A673 (cell line): ENCODE measurements at regions not wholly inside any gene's neighbourhood (a gene's known extent, or its start where the extent isn't known, plus 50 kb on each side); places are given as distances from the start of the nearest gene placed in this dataset.

Experiments
- EZH2 ChIP-seq: fragments of 200-600 bp; sonication (generic); IDR thresholded peaks from 2 replicates; pipeline ENCODE4 v1.6.1; 2017; ENCODE audit warnings: borderline replicate concordance, low read depth, mild to moderate bottlenecking, mixed read lengths, antibody characterized with exemption, low read length; ENCODE audit not compliant: poor library complexity, severe bottlenecking
- TF ChIP-seq, protein P1 (sequence below): fragments of 300-800, 200-600 bp; sonication (generic); conservative IDR thresholded peaks from 2 replicates; pipeline ENCODE4 v1.5.1; 2017; ENCODE audit warnings: low read depth, mild to moderate bottlenecking, antibody characterized with exemption, low read length, moderate library complexity, mixed read lengths

DNA sequence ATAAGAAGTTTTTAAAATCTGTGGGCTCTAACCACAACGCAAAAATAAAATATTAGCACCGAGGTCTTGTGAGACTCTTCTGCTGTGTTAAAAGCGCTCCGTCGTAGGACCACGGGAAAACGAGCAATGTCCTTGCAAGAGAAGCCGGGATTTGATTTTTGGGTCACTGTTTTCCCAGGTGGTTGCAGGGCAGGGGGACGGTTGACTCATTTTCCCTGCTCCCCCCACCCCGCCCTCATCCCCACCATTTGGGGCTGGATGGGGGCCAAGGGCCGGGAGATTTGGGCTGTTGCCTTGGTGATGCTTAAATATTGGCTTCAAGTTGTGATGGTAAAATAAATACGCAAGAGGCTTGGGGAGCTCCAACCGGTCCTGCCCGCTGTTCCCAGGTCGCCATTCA, 67.6 kb upstream of the SLC25A33 start:
- TF ChIP-seq, protein P1, sequence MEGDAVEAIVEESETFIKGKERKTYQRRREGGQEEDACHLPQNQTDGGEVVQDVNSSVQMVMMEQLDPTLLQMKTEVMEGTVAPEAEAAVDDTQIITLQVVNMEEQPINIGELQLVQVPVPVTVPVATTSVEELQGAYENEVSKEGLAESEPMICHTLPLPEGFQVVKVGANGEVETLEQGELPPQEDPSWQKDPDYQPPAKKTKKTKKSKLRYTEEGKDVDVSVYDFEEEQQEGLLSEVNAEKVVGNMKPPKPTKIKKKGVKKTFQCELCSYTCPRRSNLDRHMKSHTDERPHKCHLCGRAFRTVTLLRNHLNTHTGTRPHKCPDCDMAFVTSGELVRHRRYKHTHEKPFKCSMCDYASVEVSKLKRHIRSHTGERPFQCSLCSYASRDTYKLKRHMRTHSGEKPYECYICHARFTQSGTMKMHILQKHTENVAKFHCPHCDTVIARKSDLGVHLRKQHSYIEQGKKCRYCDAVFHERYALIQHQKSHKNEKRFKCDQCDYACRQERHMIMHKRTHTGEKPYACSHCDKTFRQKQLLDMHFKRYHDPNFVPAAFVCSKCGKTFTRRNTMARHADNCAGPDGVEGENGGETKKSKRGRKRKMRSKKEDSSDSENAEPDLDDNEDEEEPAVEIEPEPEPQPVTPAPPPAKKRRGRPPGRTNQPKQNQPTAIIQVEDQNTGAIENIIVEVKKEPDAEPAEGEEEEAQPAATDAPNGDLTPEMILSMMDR, result no peak
- no peak for TF ChIP-seq EZH2
